ENCODE measurements at regions not wholly inside any gene's neighbourhood (a gene's known extent, or its start where the extent isn't known, plus 50 kb on each side); places are given as distances from the start of the nearest gene placed in this dataset.
"Not testable (repeated sequence)": the region's sequence is repeated elsewhere in the genome, so short reads cannot be mapped to it uniquely, and the experiment has no call there.

- TF ChIP-seq EZH2 (IDR thresholded peaks at IDR 0.05; ENCODE audit: insufficient read depth, poor library complexity, severe bottlenecking); EZH2phosphoT487 (IDR thresholded peaks at IDR 0.05; ENCODE audit: insufficient read depth, low read depth): not testable (repeated sequence)
Observed at GRCh38 chr20:30868271-30868670, 389.2 kb upstream of the DEFB115 start.
